Effector memory CD8-positive, alpha-beta T cell (primary cell): ENCODE measurements at regions not wholly inside any gene's neighbourhood (a gene's known extent, or its start where the extent isn't known, plus 50 kb on each side); places are given as distances from the start of the nearest gene placed in this dataset.
"Not testable (repeated sequence)": the region's sequence is repeated elsewhere in the genome, so short reads cannot be mapped to it uniquely, and the experiment has no call there.

Experiments
- ATAC-seq: fragments of 150-1000 bp; cut with Tn5 transposase; replicated peaks from 2 replicates; pipeline ENCODE4 v1.10.0; 2021; ENCODE audit warnings: mild to moderate bottlenecking, moderate library complexity
- DNase-seq, 3 experiments: peaks; one replicate each; pipeline ENCODE4 v3.0.0; 2021
- H3K27ac Mint-ChIP-seq, 2 donors: one replicate each; pipeline ENCODE4 v1.8.0; 2022; ENCODE audit warnings: mild to moderate bottlenecking in 2 of 2, mixed read lengths in 2 of 2, moderate library complexity in 2 of 2
- H3K27me3 Mint-ChIP-seq, 2 donors: one replicate each; pipeline ENCODE4 v1.8.0; 2022; ENCODE audit warnings: mixed read lengths in 2 of 2
- H3K36me3 Mint-ChIP-seq: one replicate; pipeline ENCODE4 v1.8.0; 2022; ENCODE audit warnings: mild to moderate bottlenecking, moderate library complexity, mixed read lengths; ENCODE audit not compliant: insufficient read depth
- H3K4me1 Mint-ChIP-seq, 2 donors: one replicate each; pipeline ENCODE4 v1.8.0; 2022; ENCODE audit warnings: low read depth in 2 of 2, mixed read lengths in 2 of 2
- H3K4me3 Mint-ChIP-seq, 2 donors: one replicate each; pipeline ENCODE4 v1.8.0; 2022; ENCODE audit warnings: mild to moderate bottlenecking in 2 of 2, mixed read lengths in 2 of 2, moderate library complexity in 2 of 2
- H3K9me3 Mint-ChIP-seq, 2 donors: one replicate each; pipeline ENCODE4 v1.8.0; 2022; ENCODE audit warnings: mixed read lengths in 2 of 2

GRCh38 chr15:58378241-58379085, 53.3 kb upstream of the LIPC start:
- Mint-ChIP-seq H3K27ac (no peak overlapping the region), H3K9me3 (no peaks in the 10 kb centered on the region), H3K4me1 (peaks cover 0 to under 1% of the 10 kb centered on the region in 2 donors), H3K27me3 (peaks cover 0 to 38% of the 10 kb centered on the region in 2 donors), H3K36me3 (no peaks in the 10 kb centered on the region), H3K4me3 (no peak overlapping the region)
- no peak for DNase-seq
- ATAC-seq = no peak

- DNase-seq, H3K4me1 Mint-ChIP-seq, ATAC-seq, H3K4me3 Mint-ChIP-seq, H3K27ac Mint-ChIP-seq, H3K9me3 Mint-ChIP-seq, H3K36me3 Mint-ChIP-seq: not testable (repeated sequence)
- H3K27me3 Mint-ChIP-seq = peaks cover 0 to 30% of the 10 kb centered on the region in 2 donors
Measured at GRCh38 chr15:58379454-58379853, 52.3 kb upstream of the LIPC start.

DNA sequence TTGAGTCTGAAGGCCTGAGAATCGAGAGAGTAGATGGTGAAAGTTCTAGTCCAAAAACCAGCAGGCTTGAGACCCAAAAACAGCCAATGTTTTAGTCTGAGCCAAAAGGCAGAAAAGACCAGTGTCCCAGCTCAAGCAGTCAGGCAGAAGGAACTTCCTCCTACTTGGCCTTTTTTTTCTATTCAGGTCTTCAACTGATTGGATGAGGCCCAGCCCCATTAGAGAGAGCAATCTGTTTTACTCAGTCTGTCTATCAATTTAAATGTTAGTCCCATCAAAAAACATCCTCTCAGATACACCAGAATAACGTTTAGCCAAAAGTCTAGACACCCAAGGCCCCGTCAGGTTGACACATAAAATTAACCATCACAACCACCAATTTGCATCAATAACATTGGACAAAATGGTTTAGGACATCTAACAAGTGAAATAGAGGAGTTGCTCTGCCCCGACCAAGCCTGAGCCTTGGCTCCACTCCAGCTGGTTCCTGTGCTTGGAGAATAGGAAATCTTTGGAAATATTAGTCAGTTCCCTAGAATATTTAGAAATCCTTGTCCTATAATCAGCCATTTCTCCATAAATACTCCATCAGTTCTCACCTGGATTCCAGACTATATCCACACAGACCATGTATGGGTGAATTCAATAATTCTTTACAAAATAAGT, 51.4 kb upstream of the LIPC start:
- DNase-seq (no peak), ATAC-seq (no peak)
- no peaks in the 10 kb centered on the region for H3K36me3 Mint-ChIP-seq
- H3K4me3 Mint-ChIP-seq = no peak overlapping the region
- H3K27ac Mint-ChIP-seq = no peak overlapping the region
- no peaks in the 10 kb centered on the region for H3K9me3 Mint-ChIP-seq
- H3K4me1 Mint-ChIP-seq = peaks cover 2 to 8% of the 10 kb centered on the region in 2 donors
- peaks cover 0 to 20% of the 10 kb centered on the region in 2 donors for H3K27me3 Mint-ChIP-seq

DNA sequence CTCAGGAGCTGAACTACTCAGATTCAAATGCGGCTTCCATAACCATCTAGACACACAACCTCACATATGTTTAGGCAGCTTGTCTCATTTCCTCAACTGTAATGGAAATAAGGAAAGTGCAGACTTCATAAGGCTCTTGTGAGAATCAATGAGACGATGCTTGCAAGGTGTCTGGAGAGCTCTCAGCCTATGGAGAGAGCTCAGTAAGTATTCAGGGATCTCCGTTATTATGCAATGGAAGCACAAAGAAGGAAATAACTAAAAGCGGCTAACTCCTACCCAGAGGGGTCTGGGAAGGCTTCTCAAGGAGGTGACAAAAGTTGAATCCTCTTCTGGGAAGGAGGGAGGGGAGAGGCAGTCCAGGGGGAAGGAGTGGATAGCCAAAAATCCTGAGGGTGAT, 50.1 kb upstream of the LIPC start:
- no peaks in the 10 kb centered on the region for H3K36me3 Mint-ChIP-seq
- DNase-seq (no peak), ATAC-seq (no peak)
- no peaks in the 10 kb centered on the region for H3K9me3 Mint-ChIP-seq
- H3K27me3 Mint-ChIP-seq = peaks cover 0 to 8% of the 10 kb centered on the region in 2 donors
- H3K4me1 Mint-ChIP-seq = peaks cover 2 to 8% of the 10 kb centered on the region in 2 donors
- peak overlapping the region in 1 of 2 donors; percentile 62 for H3K27ac Mint-ChIP-seq
- no peak overlapping the region for H3K4me3 Mint-ChIP-seq
